HCT116 (cell line): ENCODE measurements at regions not wholly inside any gene's neighbourhood (a gene's known extent, or its start where the extent isn't known, plus 50 kb on each side); places are given as distances from the start of the nearest gene placed in this dataset.
A peak's percentile ranks its signal among the peaks of the same experiment; 100 is the strongest.

Source experiments
- ATAC-seq: fragments of 200-7000 bp; cut with Tn5 transposase; 2 replicates; pipeline ENCODE4 v1.9.1; 2020; ENCODE audit warnings: mild to moderate bottlenecking, moderate library complexity
- BruUV-seq: library from RNA; stranded (reverse); fragments of 400-500 nt; replicated peaks from 2 replicates; lab custom pipeline; 2021; lab: Mats Ljungman, UMichigan
- CTCF ChIA-PET: fragments of 300-600 bp; sonication (Branson Sonifier 250); formaldehyde crosslinking; loops from one replicate; lab custom pipeline; 2021; ENCODE audit warnings: antibody characterized with exemption; lab: Charles Lee
- POLR2A ChIA-PET: fragments of 300-600, 350-600 bp; sonication (Branson Sonifier 250); formaldehyde crosslinking; loops from one replicate; lab custom pipeline; 2021; ENCODE audit warnings: antibody characterized with exemption; lab: Charles Lee
- RAD21 ChIA-PET, 2 experiments: fragments of 300-600 bp; sonication (Branson Sonifier 250); formaldehyde crosslinking; loops; one replicate each; lab custom pipeline; 2023; ENCODE audit warnings: low total read pairs in 2 of 2; ENCODE audit not compliant: uncharacterized antibody in 2 of 2, unreplicated experiment in 2 of 2, low non-redundant PET in 1 of 2; lab: Charles Lee
- DNase-seq: peaks from one replicate; pipeline ENCODE4 v3.0.0-alpha.2; 2010; ENCODE audit warnings: low read depth, low spot score
- H2AFZ ChIP-seq: fragments of 200-600 bp; shearing (Covaris generic), sonication (generic); 2 replicates; pipeline ENCODE4 v1.6.1; 2017; ENCODE audit warnings: low read depth, mixed run types, mixed read lengths, antibody characterized with exemption, low read length; ENCODE audit not compliant: poor library complexity, severe bottlenecking
- H3K27ac ChIP-seq: 2 replicates; pipeline ENCODE4 v1.5.1; 2012; ENCODE audit warnings: low read depth, low read length
- H3K27me3 ChIP-seq: fragments of 200-600 bp; sonication (generic); 2 replicates; pipeline ENCODE4 v1.6.1; 2016; ENCODE audit warnings: mixed run types, low read length, mixed read lengths; ENCODE audit not compliant: insufficient read depth
- H3K36me3 ChIP-seq, 2 experiments: fragments of 200-500 bp in 1 of 2; fragments of 200-600 bp in 1 of 2; sonication (Bioruptor generic) in 1 of 2; sonication (generic) in 1 of 2; 2 replicates each; pipeline versions ENCODE4 v1.5.1 to v1.6.1; 2014 to 2016; ENCODE audit warnings: low read length in 2 of 2, inconsistent platforms in 1 of 2, mixed read lengths in 1 of 2, mixed run types in 1 of 2; ENCODE audit not compliant: insufficient read depth in 2 of 2, control insufficient read depth in 1 of 2
- H3K4me1 ChIP-seq, 2 experiments: fragments of 200-600 bp in 1 of 2; sonication (generic) in 1 of 2; 2 replicates each; pipeline versions ENCODE4 v1.5.1 to v1.6.1; 2012 to 2017; ENCODE audit warnings: low read length in 2 of 2, inconsistent platforms in 1 of 2, mild to moderate bottlenecking in 1 of 2, mixed read lengths in 1 of 2, mixed run types in 1 of 2, moderate library complexity in 1 of 2; ENCODE audit not compliant: insufficient read depth in 2 of 2, control insufficient read depth in 1 of 2
- H3K4me2 ChIP-seq: fragments of 200-600 bp; sonication (generic); 2 replicates; pipeline ENCODE4 v1.6.1; 2017; ENCODE audit warnings: mixed run types, low read length, mixed read lengths
- H3K4me3 ChIP-seq, 2 experiments: fragments of 200-600 bp in 1 of 2; sonication (generic) in 1 of 2; replicated peaks in 1 of 2; 2 replicates each; pipeline ENCODE4 v1.5.1; 2011 to 2016; ENCODE audit warnings: low read length in 2 of 2, control low read depth in 1 of 2, low read depth in 1 of 2, mild to moderate bottlenecking in 1 of 2, mixed read lengths in 1 of 2, mixed run types in 1 of 2
- H3K79me2 ChIP-seq: fragments of 200-600 bp; sonication (generic); 2 replicates; pipeline ENCODE4 v1.6.1; 2017; ENCODE audit warnings: mild to moderate bottlenecking, mixed run types, low read length, moderate library complexity, mixed read lengths; ENCODE audit not compliant: insufficient read depth
- H3K9ac ChIP-seq: fragments of 200-600 bp; sonication (generic); 2 replicates; pipeline ENCODE4 v1.6.1; 2016; ENCODE audit warnings: low read length, mixed read lengths
- H3K9me2 ChIP-seq: fragments of 200-600 bp; sonication (generic), shearing (Covaris generic); 2 replicates; pipeline ENCODE4 v1.6.1; 2017; ENCODE audit warnings: mixed run types, mild to moderate bottlenecking, moderate library complexity; ENCODE audit not compliant: insufficient read depth
- H3K9me3 ChIP-seq, 2 experiments: fragments of 200-500 bp in 1 of 2; fragments of 200-600 bp in 1 of 2; sonication (Bioruptor generic) in 1 of 2; sonication (generic) in 1 of 2; 2 replicates each; pipeline ENCODE4 v1.6.1; 2014 to 2017; ENCODE audit warnings: low read length in 2 of 2, mixed read lengths in 2 of 2, inconsistent platforms in 1 of 2, low read depth in 1 of 2, mild to moderate bottlenecking in 1 of 2, mixed run types in 1 of 2, moderate library complexity in 1 of 2; ENCODE audit not compliant: control insufficient read depth in 1 of 2, insufficient read depth in 1 of 2
- H4K20me1 ChIP-seq: fragments of 200-600 bp; sonication (generic), shearing (Covaris generic); 2 replicates; pipeline ENCODE4 v1.6.1; 2017; ENCODE audit warnings: mixed run types, mild to moderate bottlenecking, moderate library complexity; ENCODE audit not compliant: insufficient read depth
- CBX3 ChIP-seq: IDR thresholded peaks from 2 replicates; pipeline ENCODE4 v1.6.1; 2012; ENCODE audit warnings: low read depth
- CEBPB ChIP-seq: IDR thresholded peaks from 2 replicates; pipeline ENCODE4 v1.6.1; 2012; ENCODE audit warnings: low read depth
- EZH2 ChIP-seq: fragments of 200-600 bp; sonication (generic); IDR thresholded peaks from 2 replicates; pipeline ENCODE4 v1.6.1; 2017; ENCODE audit warnings: antibody characterized with exemption, mixed run types
- EZH2phosphoT487 ChIP-seq: fragments of 200-600 bp; IDR thresholded peaks from 2 replicates; pipeline ENCODE4 v1.6.1; 2018; ENCODE audit warnings: antibody characterized with exemption, borderline replicate concordance
- FOSL1 ChIP-seq: IDR thresholded peaks from 2 replicates; pipeline ENCODE4 v1.6.1; 2012; ENCODE audit warnings: low read depth
- POLR2A ChIP-seq: IDR thresholded peaks from 2 replicates; pipeline ENCODE4 v1.7.0; 2011; ENCODE audit warnings: borderline replicate concordance; ENCODE audit not compliant: insufficient read depth, insufficient read length; ENCODE audit errors: extremely low read depth
- SIN3A ChIP-seq: IDR thresholded peaks from 2 replicates; pipeline ENCODE4 v1.6.1; 2012; ENCODE audit warnings: low read depth
- TCF7L2 ChIP-seq: IDR thresholded peaks from 2 replicates; pipeline ENCODE4 v1.7.0; 2011; ENCODE audit warnings: borderline replicate concordance, inconsistent platforms; ENCODE audit not compliant: insufficient read depth, insufficient read length; ENCODE audit errors: extremely low read depth
- ZFX ChIP-seq: fragments of 450-650 bp; IDR thresholded peaks from 2 replicates; pipeline ENCODE4 v1.6.1; 2017
- intact Hi-C: fragments of 100-400 bp; cut with micrococcal nuclease; formaldehyde crosslinking; loops from 2 replicates; pipeline ENCODE4 v1.10.0; 2022
- TF ChIP-seq, protein P1 (sequence below): IDR thresholded peaks from 2 replicates; pipeline ENCODE4 v1.6.1; 2012
- TF ChIP-seq, protein P2 (sequence below): IDR thresholded peaks from 2 replicates; pipeline ENCODE4 v1.6.1; 2011; ENCODE audit warnings: mild to moderate bottlenecking, low read length, moderate library complexity; ENCODE audit not compliant: insufficient replicate concordance; ENCODE audit errors: extremely low read depth
- TF ChIP-seq, protein P3 (sequence below), 3 experiments: fragments of 200-600 bp in 1 of 3; sonication (generic) in 1 of 3; IDR thresholded peaks in 2 of 3; conservative IDR thresholded peaks in 1 of 3; 2 replicates each; pipeline ENCODE4 v1.5.1; 2012 to 2017; ENCODE audit warnings: low read depth in 2 of 3, low read length in 2 of 3, antibody characterized with exemption in 1 of 3, borderline replicate concordance in 1 of 3, control low read depth in 1 of 3, mild to moderate bottlenecking in 1 of 3, mixed read lengths in 1 of 3, mixed run types in 1 of 3, moderate library complexity in 1 of 3; ENCODE audit not compliant: insufficient read depth in 1 of 3

DNA sequence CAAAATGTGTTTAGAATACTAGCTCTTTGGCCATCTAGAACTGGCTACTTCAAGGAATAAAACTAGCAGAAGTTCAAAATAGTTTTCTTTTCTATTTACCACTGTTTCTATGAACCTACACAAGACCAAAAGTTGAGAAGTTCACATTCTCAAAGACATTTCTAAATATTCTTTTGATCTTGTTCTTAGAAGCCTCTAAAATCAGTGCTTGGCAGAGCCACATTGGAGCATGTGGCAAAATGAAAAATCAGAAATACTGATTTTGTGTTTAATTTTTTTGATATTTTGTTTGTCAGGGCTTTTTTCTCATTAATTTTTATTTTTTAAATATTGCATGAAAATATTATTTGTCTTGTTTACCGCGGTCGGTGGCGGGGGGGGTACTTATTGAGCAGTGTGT lies 853.8 kb upstream of the INTU start:
- DNase-seq, result no peak

More for the DNA sequence above, 853.8 kb upstream of the INTU start:
- intact Hi-C loops, result no loop called here
- no peak overlapping the region for H3K9ac ChIP-seq
- POLR2A ChIA-PET, result no interaction called here
- H3K9me3 ChIP-seq, result no peaks in the 10 kb centered on the region
- RAD21 ChIA-PET, result no interaction called here
- H3K27me3 ChIP-seq, result no peaks in the 10 kb centered on the region
- peak overlapping the region; percentile 42 for H2AFZ ChIP-seq
- ATAC-seq, result no peak
- TF ChIP-seq EZH2phosphoT487 (no peak), POLR2A (no peak), CBX3 (no peak), FOSL1 (no peak), SIN3A (no peak), CEBPB (no peak), TCF7L2 (no peak), EZH2 (no peak), ZFX (no peak)
- TF ChIP-seq, protein P1, sequence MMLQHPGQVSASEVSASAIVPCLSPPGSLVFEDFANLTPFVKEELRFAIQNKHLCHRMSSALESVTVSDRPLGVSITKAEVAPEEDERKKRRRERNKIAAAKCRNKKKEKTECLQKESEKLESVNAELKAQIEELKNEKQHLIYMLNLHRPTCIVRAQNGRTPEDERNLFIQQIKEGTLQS, result no peak
- TF ChIP-seq, protein P2, sequence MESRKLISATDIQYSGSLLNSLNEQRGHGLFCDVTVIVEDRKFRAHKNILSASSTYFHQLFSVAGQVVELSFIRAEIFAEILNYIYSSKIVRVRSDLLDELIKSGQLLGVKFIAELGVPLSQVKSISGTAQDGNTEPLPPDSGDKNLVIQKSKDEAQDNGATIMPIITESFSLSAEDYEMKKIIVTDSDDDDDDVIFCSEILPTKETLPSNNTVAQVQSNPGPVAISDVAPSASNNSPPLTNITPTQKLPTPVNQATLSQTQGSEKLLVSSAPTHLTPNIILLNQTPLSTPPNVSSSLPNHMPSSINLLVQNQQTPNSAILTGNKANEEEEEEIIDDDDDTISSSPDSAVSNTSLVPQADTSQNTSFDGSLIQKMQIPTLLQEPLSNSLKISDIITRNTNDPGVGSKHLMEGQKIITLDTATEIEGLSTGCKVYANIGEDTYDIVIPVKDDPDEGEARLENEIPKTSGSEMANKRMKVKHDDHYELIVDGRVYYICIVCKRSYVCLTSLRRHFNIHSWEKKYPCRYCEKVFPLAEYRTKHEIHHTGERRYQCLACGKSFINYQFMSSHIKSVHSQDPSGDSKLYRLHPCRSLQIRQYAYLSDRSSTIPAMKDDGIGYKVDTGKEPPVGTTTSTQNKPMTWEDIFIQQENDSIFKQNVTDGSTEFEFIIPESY, result no peak
- TF ChIP-seq, protein P3, sequence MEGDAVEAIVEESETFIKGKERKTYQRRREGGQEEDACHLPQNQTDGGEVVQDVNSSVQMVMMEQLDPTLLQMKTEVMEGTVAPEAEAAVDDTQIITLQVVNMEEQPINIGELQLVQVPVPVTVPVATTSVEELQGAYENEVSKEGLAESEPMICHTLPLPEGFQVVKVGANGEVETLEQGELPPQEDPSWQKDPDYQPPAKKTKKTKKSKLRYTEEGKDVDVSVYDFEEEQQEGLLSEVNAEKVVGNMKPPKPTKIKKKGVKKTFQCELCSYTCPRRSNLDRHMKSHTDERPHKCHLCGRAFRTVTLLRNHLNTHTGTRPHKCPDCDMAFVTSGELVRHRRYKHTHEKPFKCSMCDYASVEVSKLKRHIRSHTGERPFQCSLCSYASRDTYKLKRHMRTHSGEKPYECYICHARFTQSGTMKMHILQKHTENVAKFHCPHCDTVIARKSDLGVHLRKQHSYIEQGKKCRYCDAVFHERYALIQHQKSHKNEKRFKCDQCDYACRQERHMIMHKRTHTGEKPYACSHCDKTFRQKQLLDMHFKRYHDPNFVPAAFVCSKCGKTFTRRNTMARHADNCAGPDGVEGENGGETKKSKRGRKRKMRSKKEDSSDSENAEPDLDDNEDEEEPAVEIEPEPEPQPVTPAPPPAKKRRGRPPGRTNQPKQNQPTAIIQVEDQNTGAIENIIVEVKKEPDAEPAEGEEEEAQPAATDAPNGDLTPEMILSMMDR (IDR thresholded peaks at IDR 0.05 in 2 of 3, conservative IDR thresholded peaks at IDR 0.05 in 1 of 3; ENCODE audit: borderline replicate concordance in 1 of 3, insufficient read depth in 1 of 3, low read depth in 2 of 3, low read length in 2 of 3), result no peak
- H4K20me1 ChIP-seq, result no peaks in the 10 kb centered on the region
- BruUV-seq, result no TSS peak
- no peaks in the 10 kb centered on the region for H3K9me2 ChIP-seq
- H3K36me3 ChIP-seq, result no peaks in the 10 kb centered on the region
- CTCF ChIA-PET, result no interaction called here
- H3K4me1 ChIP-seq, result peaks cover 0 to 17% of the 10 kb centered on the region in 2 experiments; a peak in 2 of 4 replicates
- no peak overlapping the region for H3K4me3 ChIP-seq
- H3K79me2 ChIP-seq, result no peaks in the 10 kb centered on the region
- no peak overlapping the region for H3K27ac ChIP-seq
- peak overlapping the region; percentile 45 for H3K4me2 ChIP-seq
